ENCODE measurements at regions not wholly inside any gene's neighbourhood (a gene's known extent, or its start where the extent isn't known, plus 50 kb on each side); places are given as distances from the start of the nearest gene placed in this dataset.
A peak's percentile ranks its signal among the peaks of the same experiment; 100 is the strongest.
"Not testable (repeated sequence)": the region's sequence is repeated elsewhere in the genome, so short reads cannot be mapped to it uniquely, and the experiment has no call there.

DNA sequence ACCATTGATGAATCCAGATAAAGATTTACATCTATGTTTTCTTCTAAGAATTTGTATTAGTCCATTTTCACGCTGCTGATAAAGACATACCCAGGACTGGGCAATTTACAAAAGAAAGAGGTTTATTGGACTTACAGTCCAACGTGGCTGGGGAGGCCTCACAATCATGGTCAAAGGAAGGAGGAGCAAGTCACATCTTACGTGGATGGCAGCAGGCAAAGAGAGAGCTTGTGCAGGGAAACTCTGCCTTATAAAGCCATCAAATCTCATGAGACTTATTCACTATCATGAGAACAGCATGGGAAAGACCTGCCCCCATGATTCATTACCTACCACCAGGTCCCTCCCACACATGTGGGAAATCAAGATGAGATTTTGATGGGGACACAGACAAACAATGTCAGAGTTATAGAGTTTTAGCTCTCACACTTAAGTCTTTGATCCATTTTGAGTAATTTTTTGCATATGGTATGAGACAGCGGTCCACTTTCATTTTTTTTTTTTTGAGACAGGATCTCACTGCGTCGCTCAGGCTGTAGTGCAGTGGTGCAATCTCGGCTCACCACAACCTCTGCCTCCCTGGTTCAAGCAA, 53.5 kb upstream of the JADE2 start:
- not testable (repeated sequence) for H3K4me3 ChIP-seq, H3K4me1 ChIP-seq, H3K36me3 ChIP-seq, H3K27ac ChIP-seq, H3K9me3 ChIP-seq, H3K27me3 ChIP-seq
- peak; percentile 7 to 16 for DNase-seq (ENCODE audit: low spot score in 2 of 2)
- 85% methylated on average over 7 of the region's 7 CpGs for WGBS

DNA sequence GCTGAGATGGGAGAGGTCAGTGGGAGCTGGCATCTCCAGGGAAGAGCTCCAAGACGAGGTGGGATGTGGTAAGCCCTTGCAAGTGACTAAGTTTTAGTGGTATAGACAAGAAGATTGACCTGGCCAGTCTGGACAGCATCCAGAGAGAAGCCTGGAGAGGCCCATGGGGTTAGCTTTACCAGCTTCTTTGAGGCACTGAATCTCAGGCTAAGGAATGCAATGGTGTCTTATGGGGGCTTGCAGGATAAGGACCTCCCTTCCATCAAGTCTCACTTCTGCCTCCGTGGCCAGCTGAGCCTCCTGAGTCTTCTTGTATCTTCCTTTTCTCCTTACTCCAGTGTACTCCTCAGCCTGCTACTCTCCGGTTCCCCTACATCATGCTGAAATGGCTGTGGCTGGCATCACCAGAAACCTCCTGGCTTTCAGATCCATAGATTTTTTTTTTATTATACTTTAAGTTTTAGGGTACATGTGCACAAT, 56.5 kb upstream of the JADE2 start:
- no peak for TF ChIP-seq EP300 (IDR thresholded peaks at IDR 0.05)
- TF ChIP-seq POLR2AphosphoS5 (IDR thresholded peaks at IDR 0.05): no peak
- TF ChIP-seq POLR2A (IDR thresholded peaks at IDR 0.05): no peak
- TF ChIP-seq, protein P1, sequence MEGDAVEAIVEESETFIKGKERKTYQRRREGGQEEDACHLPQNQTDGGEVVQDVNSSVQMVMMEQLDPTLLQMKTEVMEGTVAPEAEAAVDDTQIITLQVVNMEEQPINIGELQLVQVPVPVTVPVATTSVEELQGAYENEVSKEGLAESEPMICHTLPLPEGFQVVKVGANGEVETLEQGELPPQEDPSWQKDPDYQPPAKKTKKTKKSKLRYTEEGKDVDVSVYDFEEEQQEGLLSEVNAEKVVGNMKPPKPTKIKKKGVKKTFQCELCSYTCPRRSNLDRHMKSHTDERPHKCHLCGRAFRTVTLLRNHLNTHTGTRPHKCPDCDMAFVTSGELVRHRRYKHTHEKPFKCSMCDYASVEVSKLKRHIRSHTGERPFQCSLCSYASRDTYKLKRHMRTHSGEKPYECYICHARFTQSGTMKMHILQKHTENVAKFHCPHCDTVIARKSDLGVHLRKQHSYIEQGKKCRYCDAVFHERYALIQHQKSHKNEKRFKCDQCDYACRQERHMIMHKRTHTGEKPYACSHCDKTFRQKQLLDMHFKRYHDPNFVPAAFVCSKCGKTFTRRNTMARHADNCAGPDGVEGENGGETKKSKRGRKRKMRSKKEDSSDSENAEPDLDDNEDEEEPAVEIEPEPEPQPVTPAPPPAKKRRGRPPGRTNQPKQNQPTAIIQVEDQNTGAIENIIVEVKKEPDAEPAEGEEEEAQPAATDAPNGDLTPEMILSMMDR (IDR thresholded peaks at IDR 0.05): no peak
- Histone ChIP-seq H3K36me3 (no peaks in the 10 kb centered on the region), H3K27me3 (no peaks in the 10 kb centered on the region), H3K27ac (no peak overlapping the region), H3K4me3 (no peak overlapping the region), H3K4me1 (peaks cover 31% of the 10 kb centered on the region), H3K9me3 (no peaks in the 10 kb centered on the region)
- peak; percentile 38 to 56 for DNase-seq (ENCODE audit: low spot score in 2 of 2)
- WGBS: 76% methylated on average over 3 of the region's 3 CpGs

DNA sequence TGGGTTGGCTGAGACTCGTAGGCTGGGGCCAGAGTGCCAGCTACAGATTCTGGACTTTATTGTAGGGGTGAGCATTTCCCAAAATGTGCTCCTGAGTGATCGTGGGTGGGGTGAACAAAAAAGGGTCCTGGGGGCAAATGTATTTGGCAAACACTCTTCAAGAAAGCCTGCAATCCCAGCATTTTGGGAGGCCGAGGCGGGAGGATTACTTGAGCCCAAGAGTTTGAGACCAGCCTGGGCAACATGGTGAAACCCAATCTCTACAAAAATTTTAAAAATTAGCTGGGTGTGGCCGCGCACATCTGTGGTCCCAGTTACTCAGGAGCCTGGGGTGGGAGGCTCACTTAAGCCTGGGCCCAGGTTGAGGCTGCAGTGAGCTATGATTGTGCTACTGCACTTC, 55.5 kb upstream of the CDKN2AIPNL start:
- H3K27me3 ChIP-seq: no peaks in the 10 kb centered on the region
- H3K4me3 ChIP-seq: peak overlapping the region; percentile 53

DNA sequence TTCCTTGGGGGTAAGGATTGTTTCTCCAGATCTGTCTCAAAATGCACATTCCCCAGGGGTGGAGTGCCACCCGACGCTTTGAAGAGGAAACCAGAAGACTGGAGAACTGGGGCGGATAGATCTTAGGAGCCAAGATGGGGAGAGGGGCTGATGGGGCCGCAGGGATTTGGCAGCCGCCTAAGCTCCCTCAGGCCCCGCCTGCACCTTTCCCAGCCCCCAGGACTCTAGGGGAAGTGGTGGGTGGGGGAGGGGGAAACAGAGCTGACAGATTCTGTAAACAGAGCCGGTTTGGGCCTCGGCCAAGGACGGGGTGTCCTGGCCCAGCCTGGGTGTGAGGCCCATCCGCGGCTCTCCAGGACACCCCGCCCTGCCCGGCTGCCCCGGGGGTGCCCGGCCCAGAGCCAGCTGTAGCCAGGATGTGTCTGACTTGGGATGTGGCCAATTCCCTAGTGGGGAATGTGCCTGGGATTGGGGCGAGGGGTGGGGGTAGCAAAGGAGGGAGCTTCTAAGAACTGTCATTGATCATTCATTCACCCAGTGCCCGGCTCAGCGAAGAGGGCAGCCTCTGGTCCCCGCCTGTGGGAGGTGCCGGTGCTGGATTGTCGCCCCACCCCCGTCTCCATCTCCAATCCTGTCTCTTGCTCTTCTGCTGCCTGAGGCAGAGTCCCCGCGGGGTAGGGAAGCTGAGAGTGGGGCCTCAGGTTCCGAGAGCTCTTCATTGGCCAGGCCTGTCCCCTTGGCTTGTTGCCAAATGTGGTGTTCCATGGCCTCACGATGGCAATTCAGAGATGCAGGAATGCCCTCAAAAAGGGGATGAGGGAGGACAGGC, 54.8 kb upstream of the CDKN2AIPNL start:
- no peaks in the 10 kb centered on the region for H3K36me3 ChIP-seq
- 6% methylated on average over 15 of the region's 26 CpGs for WGBS
- H3K4me1 ChIP-seq: peaks cover 31% of the 10 kb centered on the region
- no peaks in the 10 kb centered on the region for H3K27me3 ChIP-seq
- TF ChIP-seq, protein P1 (IDR thresholded peaks at IDR 0.05): peak in 1 of 2 donors; percentile 16
- TF ChIP-seq POLR2A (IDR thresholded peaks at IDR 0.05): no peak
- peak; percentile 51 to 99 (median 69) for TF ChIP-seq POLR2AphosphoS5 (IDR thresholded peaks at IDR 0.05)
- peak; percentile 95 for TF ChIP-seq EP300 (IDR thresholded peaks at IDR 0.05)
- H3K4me3 ChIP-seq: peak overlapping the region; percentile 53
- peak; percentile 99 for DNase-seq (ENCODE audit: low spot score in 2 of 2)
- no peaks in the 10 kb centered on the region for H3K9me3 ChIP-seq
- peak overlapping the region; percentile 98 for H3K27ac ChIP-seq

More for the DNA sequence above, 55.5 kb upstream of the CDKN2AIPNL start:
- TF ChIP-seq, protein P1 (IDR thresholded peaks at IDR 0.05): no peak
- TF ChIP-seq POLR2A (IDR thresholded peaks at IDR 0.05) (no peak), POLR2AphosphoS5 (IDR thresholded peaks at IDR 0.05) (no peak), EP300 (IDR thresholded peaks at IDR 0.05) (no peak)
- 77% methylated on average over 6 of the region's 6 CpGs for WGBS
- H3K36me3 ChIP-seq: no peaks in the 10 kb centered on the region
- H3K27ac ChIP-seq: peak overlapping the region; percentile 98
- no peaks in the 10 kb centered on the region for H3K9me3 ChIP-seq
- no peak for DNase-seq (ENCODE audit: low spot score in 2 of 2)
- peaks cover 31% of the 10 kb centered on the region for H3K4me1 ChIP-seq

DNA sequence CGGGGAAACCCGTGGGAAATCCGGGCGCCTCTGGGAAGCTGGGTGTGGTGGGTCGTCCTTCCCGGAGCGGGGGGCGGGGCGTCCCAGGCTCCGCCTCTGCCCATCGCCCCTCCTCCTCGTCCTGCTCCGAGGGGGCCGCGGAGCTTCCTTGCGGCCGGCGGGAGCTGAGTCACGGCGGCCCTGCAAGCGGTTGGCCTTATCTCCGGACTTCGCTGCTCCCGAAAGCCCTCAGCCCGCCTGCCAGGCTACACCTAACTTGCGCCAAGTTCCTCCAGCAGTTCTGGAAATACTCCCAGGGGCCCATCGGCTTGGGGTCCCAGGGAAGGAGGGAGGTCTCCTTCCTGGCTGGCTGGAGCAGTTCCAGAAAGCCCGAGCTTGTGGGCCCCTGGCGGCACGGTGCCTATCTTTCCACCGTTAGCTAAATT, 54.1 kb upstream of the CDKN2AIPNL start:
- under 1% methylated on average over 19 of the region's 31 CpGs for WGBS

More for the DNA sequence above, 54.1 kb upstream of the CDKN2AIPNL start:
- peak overlapping the region; percentile 53 for H3K4me3 ChIP-seq
- peak overlapping the region; percentile 98 for H3K27ac ChIP-seq
- no peaks in the 10 kb centered on the region for H3K27me3 ChIP-seq
- DNase-seq (ENCODE audit: low spot score in 2 of 2): peak; percentile 94
- no peaks in the 10 kb centered on the region for H3K36me3 ChIP-seq
- TF ChIP-seq POLR2A (IDR thresholded peaks at IDR 0.05) (peak in 1 of 2 donors; percentile 75), POLR2AphosphoS5 (IDR thresholded peaks at IDR 0.05) (peak; percentile 8 to 75 (median 59)), EP300 (IDR thresholded peaks at IDR 0.05) (no peak)
- TF ChIP-seq, protein P1 (IDR thresholded peaks at IDR 0.05): no peak
- H3K4me1 ChIP-seq: peaks cover 31% of the 10 kb centered on the region
- no peaks in the 10 kb centered on the region for H3K9me3 ChIP-seq
